GM12873 (cell line): ENCODE measurements at regions not wholly inside any gene's neighbourhood (a gene's known extent, or its start where the extent isn't known, plus 50 kb on each side); places are given as distances from the start of the nearest gene placed in this dataset.

Experiments used
- TF ChIP-seq, protein P1 (sequence below): IDR thresholded peaks from 2 replicates; pipeline ENCODE4 v1.5.1; 2012; ENCODE audit warnings: low read depth, mild to moderate bottlenecking, moderate library complexity, low read length, control low read depth; ENCODE audit not compliant: insufficient read depth; ENCODE audit errors: missing control alignments

- TF ChIP-seq, protein P1, sequence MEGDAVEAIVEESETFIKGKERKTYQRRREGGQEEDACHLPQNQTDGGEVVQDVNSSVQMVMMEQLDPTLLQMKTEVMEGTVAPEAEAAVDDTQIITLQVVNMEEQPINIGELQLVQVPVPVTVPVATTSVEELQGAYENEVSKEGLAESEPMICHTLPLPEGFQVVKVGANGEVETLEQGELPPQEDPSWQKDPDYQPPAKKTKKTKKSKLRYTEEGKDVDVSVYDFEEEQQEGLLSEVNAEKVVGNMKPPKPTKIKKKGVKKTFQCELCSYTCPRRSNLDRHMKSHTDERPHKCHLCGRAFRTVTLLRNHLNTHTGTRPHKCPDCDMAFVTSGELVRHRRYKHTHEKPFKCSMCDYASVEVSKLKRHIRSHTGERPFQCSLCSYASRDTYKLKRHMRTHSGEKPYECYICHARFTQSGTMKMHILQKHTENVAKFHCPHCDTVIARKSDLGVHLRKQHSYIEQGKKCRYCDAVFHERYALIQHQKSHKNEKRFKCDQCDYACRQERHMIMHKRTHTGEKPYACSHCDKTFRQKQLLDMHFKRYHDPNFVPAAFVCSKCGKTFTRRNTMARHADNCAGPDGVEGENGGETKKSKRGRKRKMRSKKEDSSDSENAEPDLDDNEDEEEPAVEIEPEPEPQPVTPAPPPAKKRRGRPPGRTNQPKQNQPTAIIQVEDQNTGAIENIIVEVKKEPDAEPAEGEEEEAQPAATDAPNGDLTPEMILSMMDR: no peak
Observed at GRCh38 chr3:21357241-21357640, 393.8 kb downstream of the ZNF385D start.

DNA sequence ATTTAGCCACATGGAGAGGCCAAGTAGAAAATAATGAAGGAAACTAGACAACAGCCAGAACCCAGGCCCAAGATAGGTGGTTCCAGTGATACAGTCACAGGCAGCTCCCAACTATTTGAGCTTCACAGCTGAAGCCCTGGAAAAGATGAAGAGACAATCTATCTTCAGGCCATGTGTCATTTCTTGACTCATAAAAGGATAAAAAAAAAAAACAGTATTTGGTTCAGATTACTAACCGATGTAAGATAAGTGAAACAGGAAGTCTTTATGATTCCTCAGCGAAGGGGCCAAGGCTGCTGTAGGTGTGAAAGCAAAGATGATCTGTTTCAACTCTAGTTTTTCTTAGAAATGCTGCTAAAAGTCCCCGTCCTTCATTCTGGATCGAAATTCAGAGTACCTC is 394.6 kb downstream of the ZNF385D start:
- TF ChIP-seq, protein P1: no peak

DNA sequence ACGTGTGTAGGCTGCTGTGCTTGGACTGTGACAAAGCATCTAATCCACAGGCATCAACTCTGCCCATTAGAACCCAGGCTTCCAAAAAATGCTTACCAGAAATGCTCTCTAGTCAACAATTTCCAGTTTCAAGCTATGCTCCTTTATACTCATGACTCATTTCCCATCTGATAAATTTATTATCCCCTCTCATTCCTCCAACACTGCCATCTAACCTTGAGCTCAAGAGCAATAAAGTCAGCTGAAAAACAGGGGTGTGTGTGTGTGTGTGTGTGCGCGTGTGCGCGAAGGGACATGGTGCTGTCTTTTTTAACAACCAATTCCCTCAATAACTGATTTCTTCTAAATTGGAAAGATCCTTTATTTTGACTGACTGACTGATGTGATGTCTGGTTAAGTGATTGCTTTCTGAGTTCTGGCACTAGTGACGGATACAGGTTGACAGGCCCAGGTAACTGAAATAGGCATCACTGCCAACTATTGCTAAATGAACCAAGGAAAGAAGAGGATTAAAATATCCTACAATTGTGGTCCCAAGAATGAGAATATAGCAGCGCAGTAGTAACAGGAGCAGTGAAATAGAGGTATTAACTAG is 405.5 kb downstream of the ZNF385D start:
- TF ChIP-seq, protein P1: no peak

- TF ChIP-seq, protein P1: no peak
Observed at GRCh38 chr3:21331857-21332256, 419.2 kb downstream of the ZNF385D start.

GRCh38 chr3:21331321-21331720 is 419.7 kb downstream of the ZNF385D start:
- TF ChIP-seq, protein P1: no peak

DNA sequence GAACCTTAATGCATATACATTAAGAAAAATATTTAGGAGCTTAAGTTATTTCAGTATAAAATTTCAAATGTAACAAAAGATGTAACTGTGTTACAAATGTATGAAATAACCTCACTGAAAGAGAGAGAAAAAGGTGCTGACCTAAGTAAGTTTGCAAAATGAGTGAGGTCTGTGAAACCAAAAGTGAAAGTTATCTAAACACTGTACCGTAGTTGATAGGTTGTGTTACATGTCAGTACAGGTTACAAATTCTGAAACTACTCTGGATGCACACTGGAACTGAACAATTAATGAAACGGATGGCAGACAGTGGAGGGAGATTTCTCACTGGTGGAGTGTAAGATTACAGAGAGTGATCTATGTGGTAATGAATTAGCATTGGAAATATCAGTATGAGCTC is 420.7 kb downstream of the ZNF385D start:
- TF ChIP-seq, protein P1: no peak

- TF ChIP-seq, protein P1: no peak
Observed at GRCh38 chr3:21328711-21329390, 422.2 kb downstream of the ZNF385D start.
